ENCODE measurements at regions not wholly inside any gene's neighbourhood (a gene's known extent, or its start where the extent isn't known, plus 50 kb on each side); places are given as distances from the start of the nearest gene placed in this dataset.

DNA sequence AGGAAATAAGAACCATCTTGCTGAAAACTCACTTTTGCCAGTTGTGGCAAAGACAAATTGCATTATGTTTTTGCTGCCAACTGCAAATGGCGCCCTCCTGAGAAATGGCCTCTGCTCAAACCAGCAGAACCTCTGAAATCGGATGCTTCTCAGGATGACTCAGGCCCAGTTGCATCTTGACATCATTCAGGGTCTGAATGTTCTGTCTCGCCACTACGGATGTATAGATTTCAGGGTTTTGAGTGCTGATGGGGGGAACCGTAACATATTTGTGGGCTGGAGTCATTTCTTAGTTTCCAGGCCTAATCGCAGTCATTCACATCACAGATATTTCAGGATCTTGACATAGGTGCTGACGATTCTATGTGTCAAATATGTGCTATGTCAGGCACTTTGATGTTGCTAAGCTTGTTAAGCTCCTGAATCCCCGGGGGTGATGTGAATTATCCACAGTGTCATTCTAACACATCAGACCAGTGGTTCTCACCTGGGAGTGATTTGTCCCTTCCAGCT, 207.1 kb downstream of the NFATC2 start:
- TF ChIP-seq POLR2AphosphoS5 (IDR thresholded peaks at IDR 0.05) = no peak
- no peak for TF ChIP-seq POLR2A (IDR thresholded peaks at IDR 0.05)
- TF ChIP-seq, protein P1, sequence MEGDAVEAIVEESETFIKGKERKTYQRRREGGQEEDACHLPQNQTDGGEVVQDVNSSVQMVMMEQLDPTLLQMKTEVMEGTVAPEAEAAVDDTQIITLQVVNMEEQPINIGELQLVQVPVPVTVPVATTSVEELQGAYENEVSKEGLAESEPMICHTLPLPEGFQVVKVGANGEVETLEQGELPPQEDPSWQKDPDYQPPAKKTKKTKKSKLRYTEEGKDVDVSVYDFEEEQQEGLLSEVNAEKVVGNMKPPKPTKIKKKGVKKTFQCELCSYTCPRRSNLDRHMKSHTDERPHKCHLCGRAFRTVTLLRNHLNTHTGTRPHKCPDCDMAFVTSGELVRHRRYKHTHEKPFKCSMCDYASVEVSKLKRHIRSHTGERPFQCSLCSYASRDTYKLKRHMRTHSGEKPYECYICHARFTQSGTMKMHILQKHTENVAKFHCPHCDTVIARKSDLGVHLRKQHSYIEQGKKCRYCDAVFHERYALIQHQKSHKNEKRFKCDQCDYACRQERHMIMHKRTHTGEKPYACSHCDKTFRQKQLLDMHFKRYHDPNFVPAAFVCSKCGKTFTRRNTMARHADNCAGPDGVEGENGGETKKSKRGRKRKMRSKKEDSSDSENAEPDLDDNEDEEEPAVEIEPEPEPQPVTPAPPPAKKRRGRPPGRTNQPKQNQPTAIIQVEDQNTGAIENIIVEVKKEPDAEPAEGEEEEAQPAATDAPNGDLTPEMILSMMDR (IDR thresholded peaks at IDR 0.05) = no peak
- 65% methylated on average over 8 of the region's 8 CpGs for WGBS
- H3K9me3 ChIP-seq = no peaks in the 10 kb centered on the region
- no peak for DNase-seq (ENCODE audit: low spot score)
- H3K27me3 ChIP-seq (replicated peaks; ENCODE audit: insufficient read depth) = no peaks in the 10 kb centered on the region
- no peaks in the 10 kb centered on the region for H3K4me1 ChIP-seq (replicated peaks)
- intact Hi-C loops (cut with DNase I) = no loop called here
- no peak overlapping the region for H3K4me3 ChIP-seq
- no peak overlapping the region for H3K27ac ChIP-seq
- H3K36me3 ChIP-seq = no peaks in the 10 kb centered on the region

DNA sequence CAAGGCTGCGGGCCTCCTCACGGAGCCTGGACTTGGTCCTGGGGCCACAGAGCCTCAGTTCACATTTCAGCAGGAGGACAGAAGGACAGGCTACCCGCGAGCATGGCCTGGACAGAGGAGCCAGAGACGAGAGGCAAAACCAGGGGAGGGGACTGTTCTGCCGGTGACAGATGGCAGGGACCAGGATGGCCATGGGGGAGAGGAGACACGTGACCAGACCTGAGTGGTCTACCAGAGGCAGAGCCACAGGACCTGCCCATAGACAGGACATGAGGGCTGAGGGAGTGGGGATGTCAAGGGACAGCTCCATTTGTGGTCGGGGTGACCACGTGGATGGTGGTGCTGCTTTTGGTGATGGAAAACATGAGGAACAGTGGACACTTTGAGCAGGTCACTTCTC, 207.9 kb downstream of the NFATC2 start:
- Histone ChIP-seq H3K4me3 (no peak overlapping the region), H3K27me3 (replicated peaks; ENCODE audit: insufficient read depth) (no peaks in the 10 kb centered on the region), H3K4me1 (replicated peaks) (no peaks in the 10 kb centered on the region), H3K9me3 (no peaks in the 10 kb centered on the region), H3K36me3 (no peaks in the 10 kb centered on the region), H3K27ac (no peak overlapping the region)
- 92% methylated on average over 9 of the region's 9 CpGs for WGBS
- TF ChIP-seq, protein P1 (IDR thresholded peaks at IDR 0.05) = no peak
- TF ChIP-seq POLR2A (IDR thresholded peaks at IDR 0.05) (no peak), POLR2AphosphoS5 (IDR thresholded peaks at IDR 0.05) (no peak)
- intact Hi-C loops (cut with DNase I) = no loop called here
- no peak for DNase-seq (ENCODE audit: low spot score)

DNA sequence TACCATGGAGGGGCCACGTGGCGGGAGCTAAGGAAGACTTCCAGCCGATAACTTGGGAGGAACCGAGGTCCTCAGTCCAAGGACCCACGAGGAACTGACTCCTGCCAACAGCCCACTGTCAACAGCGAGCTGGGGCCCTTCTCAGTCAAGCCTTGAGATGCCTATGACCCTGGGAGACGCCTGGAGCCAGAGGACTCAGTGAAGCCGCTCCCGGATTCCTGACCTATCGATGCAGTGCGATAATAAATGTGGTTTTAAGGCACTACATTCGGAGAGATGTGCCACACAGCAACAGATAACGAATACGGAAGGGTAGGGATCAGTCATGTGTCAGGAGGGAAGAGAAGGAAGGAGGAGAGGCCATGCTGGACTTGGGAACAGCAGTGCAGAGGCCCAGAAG, 208.5 kb downstream of the NFATC2 start:
- Histone ChIP-seq H3K4me3 (no peak overlapping the region), H3K27me3 (replicated peaks; ENCODE audit: insufficient read depth) (no peaks in the 10 kb centered on the region), H3K36me3 (no peaks in the 10 kb centered on the region), H3K4me1 (replicated peaks) (no peaks in the 10 kb centered on the region), H3K9me3 (no peaks in the 10 kb centered on the region), H3K27ac (no peak overlapping the region)
- 94% methylated on average over 14 of the region's 14 CpGs for WGBS
- intact Hi-C loops (cut with DNase I) = no loop called here
- no peak for DNase-seq (ENCODE audit: low spot score)
- TF ChIP-seq POLR2A (IDR thresholded peaks at IDR 0.05) (no peak), POLR2AphosphoS5 (IDR thresholded peaks at IDR 0.05) (no peak)
- TF ChIP-seq, protein P1 (IDR thresholded peaks at IDR 0.05) = no peak

DNA sequence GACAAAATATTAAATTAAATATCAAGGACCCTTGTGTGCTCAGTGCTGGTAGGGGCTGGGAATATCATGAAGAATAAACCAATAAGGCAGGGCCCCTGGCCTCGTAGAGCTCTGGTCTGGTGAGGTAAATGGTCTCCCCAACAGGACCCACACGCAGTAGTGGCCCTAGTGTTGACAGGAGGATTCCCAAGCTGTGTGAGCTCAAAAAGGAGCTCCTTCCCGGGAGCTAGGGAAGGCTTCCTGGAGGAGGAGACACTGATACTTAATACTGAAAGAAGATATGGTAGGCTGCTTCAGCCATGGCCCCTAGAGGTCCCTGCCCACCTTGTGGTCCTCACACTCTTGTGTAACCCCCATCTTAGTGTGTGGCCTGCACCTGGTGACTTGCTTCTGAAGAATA, 209.1 kb downstream of the NFATC2 start:
- TF ChIP-seq POLR2A (IDR thresholded peaks at IDR 0.05) = no peak
- TF ChIP-seq, protein P1 (IDR thresholded peaks at IDR 0.05) = no peak
- TF ChIP-seq POLR2AphosphoS5 (IDR thresholded peaks at IDR 0.05) = no peak
- Histone ChIP-seq H3K4me1 (replicated peaks) (no peaks in the 10 kb centered on the region), H3K36me3 (no peaks in the 10 kb centered on the region), H3K27me3 (replicated peaks; ENCODE audit: insufficient read depth) (no peaks in the 10 kb centered on the region), H3K27ac (no peak overlapping the region), H3K9me3 (no peaks in the 10 kb centered on the region), H3K4me3 (no peak overlapping the region)
- 86% methylated on average over 3 of the region's 3 CpGs for WGBS
- intact Hi-C loops (cut with DNase I) = no loop called here
- no peak for DNase-seq (ENCODE audit: low spot score)

DNA sequence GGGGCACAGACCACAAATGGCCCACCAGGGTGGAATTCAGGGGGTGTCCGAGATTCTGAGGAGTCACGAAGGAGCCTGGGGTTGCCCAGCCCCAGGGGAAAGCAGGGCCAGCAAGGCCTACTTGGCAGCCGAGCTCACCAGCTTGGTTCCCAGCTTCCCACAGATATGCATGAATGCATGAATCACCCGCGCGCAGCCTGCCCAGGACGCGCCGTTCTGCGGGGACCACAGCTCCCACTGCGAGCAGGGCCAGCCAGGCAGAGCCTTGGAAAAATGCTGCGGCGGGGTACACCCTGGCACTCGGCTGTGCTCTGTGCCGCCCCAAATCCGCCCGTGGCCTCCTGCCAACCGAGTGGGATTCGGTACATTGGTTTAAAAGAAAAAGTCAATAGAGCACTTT, 211.0 kb downstream of the NFATC2 start:
- TF ChIP-seq POLR2A (IDR thresholded peaks at IDR 0.05) (no peak), POLR2AphosphoS5 (IDR thresholded peaks at IDR 0.05) (no peak)
- TF ChIP-seq, protein P1 (IDR thresholded peaks at IDR 0.05) = no peak
- Histone ChIP-seq H3K27ac (no peak overlapping the region), H3K4me3 (no peak overlapping the region), H3K9me3 (no peaks in the 10 kb centered on the region), H3K27me3 (replicated peaks; ENCODE audit: insufficient read depth) (no peaks in the 10 kb centered on the region), H3K36me3 (no peaks in the 10 kb centered on the region), H3K4me1 (replicated peaks) (no peaks in the 10 kb centered on the region)
- no peak for DNase-seq (ENCODE audit: low spot score)
- WGBS = 87% methylated on average over 19 of the region's 19 CpGs
- intact Hi-C loops (cut with DNase I) = no loop called here
